HG02763 (cell line): ENCODE measurements at regions not wholly inside any gene's neighbourhood (a gene's known extent, or its start where the extent isn't known, plus 50 kb on each side); places are given as distances from the start of the nearest gene placed in this dataset.
"Not testable (repeated sequence)": the region's sequence is repeated elsewhere in the genome, so short reads cannot be mapped to it uniquely, and the experiment has no call there.

Experiments used
- ATAC-seq: cut with Tn5 transposase; IDR thresholded peaks from one replicate; pipeline ENCODE4 v1.9.1; 2021; ENCODE audit warnings: mild to moderate bottlenecking, moderate library complexity; ENCODE audit not compliant: unreplicated experiment

GRCh38 chr5:159680095-159680494 lies 236.2 kb upstream of the ADRA1B start:
- ATAC-seq: no peak

- ATAC-seq: no peak
Observed at GRCh38 chr5:159681661-159682060, 234.6 kb upstream of the ADRA1B start.

- ATAC-seq: no peak
Observed at GRCh38 chr5:159682623-159683022, 233.7 kb upstream of the ADRA1B start.

GRCh38 chr5:159687892-159688291 lies 228.4 kb upstream of the ADRA1B start:
- ATAC-seq: not testable (repeated sequence)

- ATAC-seq: no peak
Observed at GRCh38 chr5:159695741-159696294, 220.5 kb upstream of the ADRA1B start.

GRCh38 chr5:159697530-159697929 lies 218.8 kb upstream of the ADRA1B start:
- ATAC-seq: no peak

GRCh38 chr5:159698322-159698721 lies 218.0 kb upstream of the ADRA1B start:
- no peak for ATAC-seq

GRCh38 chr5:159700016-159700415 lies 216.3 kb upstream of the ADRA1B start:
- ATAC-seq: no peak

GRCh38 chr5:159702301-159702700 lies 214.0 kb upstream of the ADRA1B start:
- ATAC-seq: no peak

- no peak for ATAC-seq
Observed at GRCh38 chr5:159702826-159703225, 213.5 kb upstream of the ADRA1B start.

- no peak for ATAC-seq
Observed at GRCh38 chr5:159704160-159704559, 212.1 kb upstream of the ADRA1B start.

GRCh38 chr5:159705948-159706347 lies 210.3 kb upstream of the ADRA1B start:
- no peak for ATAC-seq

- no peak for ATAC-seq
Observed at GRCh38 chr5:159708090-159708489, 208.2 kb upstream of the ADRA1B start.

- ATAC-seq: no peak
Observed at GRCh38 chr5:159712672-159713071, 203.6 kb upstream of the ADRA1B start.

- ATAC-seq: no peak
Observed at GRCh38 chr5:159713254-159713653, 203.0 kb upstream of the ADRA1B start.

- no peak for ATAC-seq
Observed at GRCh38 chr5:159713773-159714172, 202.5 kb upstream of the ADRA1B start.

GRCh38 chr5:159725475-159725874 lies 190.8 kb upstream of the ADRA1B start:
- ATAC-seq: no peak

GRCh38 chr5:159727167-159727566 lies 189.1 kb upstream of the ADRA1B start:
- no peak for ATAC-seq

- ATAC-seq: no peak
Observed at GRCh38 chr5:159730285-159730684, 186.0 kb upstream of the ADRA1B start.

GRCh38 chr5:159732220-159732619 lies 184.1 kb upstream of the ADRA1B start:
- no peak for ATAC-seq

- no peak for ATAC-seq
Observed at GRCh38 chr5:159734366-159734765, 181.9 kb upstream of the ADRA1B start.

- ATAC-seq: no peak
Observed at GRCh38 chr5:159735036-159735435, 181.2 kb upstream of the ADRA1B start.
